ENCODE measurements at regions not wholly inside any gene's neighbourhood (a gene's known extent, or its start where the extent isn't known, plus 50 kb on each side); places are given as distances from the start of the nearest gene placed in this dataset.

DNA sequence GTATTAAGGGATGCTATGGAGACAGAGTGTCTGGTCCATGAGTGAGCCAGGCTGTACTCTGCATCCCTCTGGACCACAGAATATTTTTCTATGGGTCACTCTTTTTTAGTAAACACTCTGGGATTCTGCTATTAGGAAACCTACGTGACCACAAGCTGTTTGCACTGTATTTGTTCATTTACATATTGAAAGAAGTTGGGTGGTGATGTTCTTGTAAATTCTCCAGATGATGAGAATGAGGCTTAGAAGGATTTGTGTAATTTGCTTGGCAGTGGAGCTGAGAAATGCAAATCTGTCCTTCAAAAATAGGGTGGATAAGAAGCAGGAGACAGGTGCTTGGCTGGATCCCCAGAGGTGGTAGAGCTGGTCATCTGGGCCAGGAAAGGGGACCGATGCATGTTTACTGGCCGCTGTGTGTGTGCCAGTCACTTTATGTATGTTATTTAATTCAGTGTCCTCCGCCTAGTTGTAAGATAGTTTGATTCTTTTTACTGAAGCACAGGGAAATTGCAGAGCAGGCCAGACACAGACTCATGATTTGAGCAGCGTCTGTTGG is 63.7 kb upstream of the HEPHL1 start:
- DNase-seq (ENCODE audit: low read depth): no peak
- H3K4me3 ChIP-seq (ENCODE audit: low read depth, low read length): no peak overlapping the region

DNA sequence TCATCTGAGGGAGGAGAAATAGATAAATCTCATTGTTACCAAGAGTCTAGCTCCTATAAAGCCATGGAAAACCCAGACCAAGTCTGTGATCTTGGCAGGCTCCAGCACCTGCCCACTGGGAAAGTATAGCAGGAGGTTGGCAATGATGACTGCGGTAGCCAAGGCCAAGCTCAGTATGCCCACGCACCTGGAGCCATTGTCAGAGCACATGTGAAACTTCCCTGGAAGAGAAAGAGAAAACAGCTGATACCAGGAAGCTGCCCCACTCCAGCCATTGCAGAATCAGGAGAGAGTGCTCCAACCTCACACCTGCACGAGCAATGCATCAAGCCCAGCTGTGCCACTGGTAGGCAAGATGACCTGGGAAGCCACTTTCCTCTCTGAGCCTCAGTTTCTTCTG is 62.2 kb upstream of the HEPHL1 start:
- H3K4me3 ChIP-seq (ENCODE audit: low read depth, low read length): no peak overlapping the region
- DNase-seq (ENCODE audit: low read depth): no peak

DNA sequence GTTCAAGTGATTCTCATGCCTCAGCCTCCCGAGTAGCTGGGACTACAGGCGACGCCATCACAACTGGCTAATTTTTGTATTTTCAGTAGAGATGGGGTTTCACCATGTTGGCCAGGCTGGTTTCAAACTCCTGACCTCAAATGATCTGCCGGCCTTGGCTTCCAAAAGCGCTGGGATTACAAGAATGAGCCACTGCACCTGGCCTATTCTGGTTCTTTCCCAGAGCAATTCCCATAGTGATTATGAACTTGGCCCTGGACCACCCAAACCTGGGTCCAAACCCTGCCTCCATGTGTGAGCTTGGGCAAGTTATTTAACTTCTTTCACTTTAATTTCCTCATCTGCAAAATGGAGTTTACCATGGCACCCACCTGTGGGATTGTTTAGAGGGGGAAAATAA is 61.5 kb upstream of the HEPHL1 start:
- DNase-seq (ENCODE audit: low read depth): no peak

DNA sequence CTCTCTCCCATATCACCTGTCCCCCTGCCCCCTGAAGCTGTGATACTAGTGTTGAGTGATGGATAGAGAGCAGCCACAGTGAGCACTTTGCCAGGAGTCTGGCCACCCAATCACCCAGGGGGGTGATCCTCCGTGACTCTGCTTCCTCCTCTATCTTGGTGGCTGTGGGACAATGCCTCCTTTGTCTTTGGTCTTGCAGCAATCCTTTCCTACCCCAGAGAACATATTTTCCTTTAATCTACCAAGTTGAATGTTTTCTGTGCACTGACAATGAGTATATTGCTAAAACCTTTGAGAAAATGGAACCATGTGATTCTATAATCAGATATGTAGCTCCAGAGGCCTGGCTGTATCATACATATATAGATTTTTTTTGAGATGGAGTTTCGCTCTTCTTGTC is 58.1 kb upstream of the HEPHL1 start:
- no peak for DNase-seq (ENCODE audit: low read depth)
- no peak overlapping the region for H3K4me3 ChIP-seq (ENCODE audit: low read depth, low read length)

More for the DNA sequence above, 61.5 kb upstream of the HEPHL1 start:
- no peak overlapping the region for H3K4me3 ChIP-seq (ENCODE audit: low read depth, low read length)

DNA sequence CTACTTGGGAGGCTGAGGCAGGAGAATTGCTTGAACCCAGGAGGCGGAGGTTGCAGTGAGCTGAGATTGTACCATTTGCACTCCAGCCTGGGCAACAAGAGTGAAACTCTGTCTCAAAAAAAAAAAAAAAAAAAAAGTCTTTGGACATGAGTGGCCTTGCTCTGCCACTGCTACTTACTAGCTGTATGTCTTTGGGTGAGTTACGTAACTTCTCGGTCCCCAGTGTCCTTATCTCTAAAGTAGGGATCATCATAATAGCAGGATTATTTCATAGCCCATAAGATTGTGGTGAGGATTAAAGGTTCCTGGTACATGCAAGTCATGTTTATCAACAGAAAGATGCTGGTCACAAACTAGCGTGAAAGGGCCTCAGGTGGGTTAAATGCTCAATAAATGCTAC is 53.9 kb upstream of the HEPHL1 start:
- H3K4me3 ChIP-seq (ENCODE audit: low read depth, low read length): no peak overlapping the region
- no peak for DNase-seq (ENCODE audit: low read depth)

DNA sequence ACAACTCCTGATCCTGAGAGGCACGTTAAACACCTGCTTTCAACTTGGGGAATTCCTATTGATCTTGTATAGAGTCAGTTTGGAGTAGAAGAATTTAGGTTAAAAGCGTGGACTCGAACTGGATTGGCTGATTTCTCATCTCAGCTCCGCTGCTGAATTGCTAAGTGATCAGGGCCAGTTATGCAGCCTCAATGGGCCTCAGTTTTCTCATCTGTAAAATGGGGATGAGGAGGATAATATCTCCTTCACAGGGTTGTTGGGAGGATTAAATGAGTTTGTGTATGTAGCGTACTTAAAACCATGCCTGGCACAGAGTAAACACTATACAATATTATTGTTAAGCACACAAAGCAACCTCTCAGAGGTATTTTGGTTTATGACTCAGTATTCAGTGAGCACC is 53.2 kb upstream of the HEPHL1 start:
- no peak for DNase-seq (ENCODE audit: low read depth)
- H3K4me3 ChIP-seq (ENCODE audit: low read depth, low read length): no peak overlapping the region

DNA sequence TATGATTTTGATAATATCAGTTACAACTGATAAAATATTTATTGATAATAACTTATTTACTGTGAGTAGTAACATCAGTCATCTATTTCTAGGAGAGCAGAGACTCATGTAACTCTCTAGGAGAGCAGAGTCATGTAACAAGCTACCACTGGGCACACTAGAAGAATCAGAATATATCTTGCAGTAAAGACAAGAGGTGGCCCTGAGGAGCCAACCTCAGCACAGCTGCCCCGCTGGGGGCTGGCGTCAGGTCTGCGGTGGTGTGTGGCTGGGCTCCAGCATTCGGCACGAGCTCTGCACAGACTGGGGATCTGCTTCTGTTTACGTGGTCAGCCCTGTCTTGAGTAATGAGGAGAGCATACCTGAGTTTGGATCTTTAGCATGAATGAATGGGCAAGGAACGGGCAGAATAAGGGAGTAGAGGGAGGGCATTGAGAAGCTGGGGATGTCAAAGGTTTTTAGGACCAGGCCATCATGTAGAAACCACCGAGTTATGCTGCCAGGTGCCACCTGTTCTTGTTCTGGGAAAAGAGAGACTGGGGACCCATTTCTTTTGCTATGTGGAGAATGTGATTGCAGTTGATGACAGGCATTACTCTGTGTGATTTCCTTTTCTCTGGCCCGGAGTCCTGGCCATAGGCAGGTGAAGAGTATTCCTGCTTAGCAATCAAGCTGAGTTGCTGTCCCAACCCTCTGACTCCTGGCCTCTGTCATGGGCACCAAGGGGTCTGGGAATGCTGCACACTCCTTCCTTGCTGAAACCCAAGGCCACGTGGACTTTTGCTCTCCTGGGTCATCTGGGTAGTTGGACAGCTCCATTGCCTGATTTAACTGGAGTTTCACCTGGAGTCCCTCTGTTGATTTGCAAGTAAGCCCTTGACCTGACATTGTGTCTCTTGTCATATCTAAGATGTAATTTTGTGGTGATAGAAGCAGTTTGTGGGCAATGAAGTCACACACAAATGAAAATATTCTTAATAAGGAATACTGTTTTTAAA is 50.9 kb upstream of the HEPHL1 start:
- DNase-seq (ENCODE audit: low read depth): no peak
- no peak overlapping the region for H3K4me3 ChIP-seq (ENCODE audit: low read depth, low read length)

Measured in skeletal muscle cell (primary cell).